Skin of body (tissue), 1 donor: ENCODE measurements at regions not wholly inside any gene's neighbourhood (a gene's known extent, or its start where the extent isn't known, plus 50 kb on each side); places are given as distances from the start of the nearest gene placed in this dataset.

Experiments
- DNase-seq: peaks from one replicate; lab custom pipeline; 2025; lab: John Stamatoyannopoulos, UW

DNA sequence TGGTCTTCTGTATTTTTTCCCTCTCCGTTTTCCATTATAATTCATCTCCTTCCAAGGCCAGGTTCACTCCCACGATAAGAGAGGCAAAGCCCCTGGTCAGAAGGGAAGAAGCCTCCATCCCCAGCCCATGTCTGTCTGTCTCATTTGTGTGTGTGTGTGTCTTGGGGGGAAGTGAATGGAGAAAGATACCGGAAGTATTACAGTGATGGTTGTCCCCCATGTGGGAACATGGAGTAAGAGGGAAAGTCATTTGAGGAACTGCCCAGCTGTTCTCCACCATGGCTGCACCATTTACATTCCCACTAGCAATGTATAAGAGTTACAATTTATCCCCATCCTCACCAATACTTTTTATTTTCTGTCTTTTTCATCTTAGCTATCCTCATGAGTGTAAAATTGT is 113.6 kb upstream of the ATP8B1 start:
- no peak for DNase-seq

DNA sequence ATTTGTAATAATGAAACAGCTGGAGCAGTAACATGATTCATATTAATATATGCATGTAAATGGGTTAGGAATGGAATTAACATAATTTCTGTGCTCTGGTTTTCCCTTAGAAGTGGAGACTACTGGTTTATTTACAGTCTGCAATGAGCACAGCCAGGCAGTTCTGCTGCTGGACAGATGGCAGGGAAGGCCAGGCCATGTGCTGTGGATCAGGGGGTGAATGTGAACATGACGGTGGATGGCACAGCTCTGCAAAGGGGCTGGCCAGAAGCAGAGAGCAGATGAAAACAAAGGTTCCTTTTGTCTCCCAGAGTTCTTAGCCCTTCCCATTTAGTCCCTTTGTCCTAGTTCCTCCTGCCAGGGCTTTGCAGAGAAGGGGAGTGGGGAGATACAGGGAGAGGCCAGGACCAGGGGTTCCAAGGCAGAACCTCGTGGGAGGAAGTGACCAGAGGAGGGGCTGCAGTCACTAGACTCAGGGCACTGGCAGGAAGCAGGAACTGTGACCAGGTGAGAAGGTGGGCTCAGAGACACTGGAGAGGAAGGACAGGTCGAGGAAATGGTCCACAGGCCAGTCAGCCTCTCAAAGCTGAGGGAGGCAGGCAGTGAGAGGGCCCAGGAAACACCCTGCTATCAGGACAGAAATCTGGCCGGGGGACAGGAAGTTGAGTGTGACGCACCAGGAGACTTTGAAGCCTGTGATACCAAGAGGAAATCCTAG is 112.9 kb upstream of the ATP8B1 start:
- no peak for DNase-seq

DNA sequence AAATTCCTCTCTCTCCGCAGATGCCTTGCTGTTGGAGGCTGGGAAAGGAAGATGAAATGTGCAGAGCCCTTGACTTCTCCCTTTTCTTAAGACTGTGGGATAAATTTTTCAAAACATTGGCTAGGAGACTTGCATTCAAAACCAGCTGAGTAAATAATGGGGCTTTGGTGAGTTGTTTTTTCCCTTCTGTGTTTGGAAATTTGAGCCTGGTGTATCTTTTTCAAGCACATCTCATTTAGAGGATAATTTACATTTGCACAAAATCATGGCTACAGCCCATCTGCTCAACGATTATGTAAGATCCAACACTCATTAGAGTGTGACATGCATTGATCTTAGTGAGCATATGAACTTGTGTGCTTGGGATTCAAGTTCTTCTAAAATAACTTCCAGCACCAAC is 112.1 kb upstream of the ATP8B1 start:
- no peak for DNase-seq

DNA sequence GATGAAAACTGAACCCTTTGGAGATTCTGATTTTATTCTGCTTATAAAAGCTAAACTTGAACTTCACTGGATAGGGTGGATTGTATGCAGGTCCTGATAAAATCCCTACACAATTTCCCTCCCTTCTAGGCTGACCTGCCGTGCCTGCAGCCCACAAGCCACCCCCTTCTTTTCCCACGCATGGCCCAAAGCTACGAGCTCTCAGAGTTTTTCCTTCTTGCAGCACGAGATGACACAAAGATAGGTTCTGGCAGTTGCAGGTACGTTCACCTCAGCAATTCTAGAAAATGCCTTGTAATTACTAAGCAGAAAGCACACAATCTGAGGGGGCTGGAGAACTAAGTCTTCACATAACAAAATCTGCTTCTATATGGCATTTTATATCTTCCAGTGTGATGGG is 110.6 kb upstream of the ATP8B1 start:
- DNase-seq, result no peak

DNA sequence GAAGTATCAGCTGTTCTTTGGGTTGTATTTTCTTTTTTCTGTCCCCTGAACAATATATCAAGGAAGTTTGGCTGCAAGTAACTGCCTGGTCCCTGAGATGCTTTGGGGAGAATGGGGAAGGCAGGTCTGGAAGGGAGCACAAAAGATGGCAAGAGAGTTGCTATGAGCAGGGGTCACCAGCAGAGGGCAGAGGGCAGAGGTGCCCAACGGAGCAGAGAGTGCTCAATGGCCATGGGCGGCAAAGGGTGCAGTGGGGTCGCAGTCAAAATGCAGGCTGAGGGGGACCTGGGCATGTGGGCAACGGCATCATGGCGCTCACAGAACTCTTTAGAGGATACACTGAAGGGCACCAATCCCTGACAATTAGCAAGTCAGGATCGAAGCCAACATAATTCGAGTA is 107.7 kb upstream of the ATP8B1 start:
- DNase-seq, result no peak

DNA sequence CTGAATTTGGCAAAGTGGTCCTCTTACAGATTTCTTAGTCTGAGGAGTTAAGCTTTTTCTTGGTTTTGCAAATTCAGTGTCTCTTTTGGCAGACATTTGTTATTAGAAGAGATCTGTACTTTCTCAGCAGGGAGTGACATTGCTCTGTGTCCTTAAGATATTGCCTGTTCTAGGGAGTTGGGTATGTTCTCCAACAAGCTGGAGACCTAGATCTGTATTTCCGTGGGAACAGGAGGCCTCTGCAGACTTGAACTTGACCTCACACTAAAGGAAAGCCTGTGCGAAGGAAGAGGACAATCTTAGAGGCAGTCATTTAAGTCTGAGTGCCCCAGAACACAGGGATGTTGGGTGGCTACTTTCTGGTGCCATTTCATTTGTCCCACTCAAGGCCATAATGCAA is 107.0 kb upstream of the ATP8B1 start:
- no peak for DNase-seq

DNA sequence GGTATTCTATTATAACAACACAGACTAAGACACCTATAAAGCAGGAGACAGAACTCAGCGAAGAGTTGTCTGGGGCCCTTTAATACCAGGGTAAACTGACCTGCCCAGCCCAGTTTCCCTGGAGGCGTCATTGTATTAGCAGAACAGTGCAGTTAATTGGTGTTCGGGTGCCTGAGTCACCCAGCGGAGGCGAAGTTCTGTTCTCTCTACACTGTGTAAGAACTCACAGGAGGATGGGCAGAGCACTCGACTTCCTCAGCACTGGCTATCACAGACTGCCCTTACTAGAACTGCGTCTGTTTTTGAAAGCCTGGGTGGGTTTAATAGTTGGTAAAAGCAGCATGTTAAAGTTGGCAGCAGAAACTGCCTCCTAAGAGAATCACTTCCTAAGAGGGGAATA is 106.5 kb upstream of the ATP8B1 start:
- no peak for DNase-seq

DNA sequence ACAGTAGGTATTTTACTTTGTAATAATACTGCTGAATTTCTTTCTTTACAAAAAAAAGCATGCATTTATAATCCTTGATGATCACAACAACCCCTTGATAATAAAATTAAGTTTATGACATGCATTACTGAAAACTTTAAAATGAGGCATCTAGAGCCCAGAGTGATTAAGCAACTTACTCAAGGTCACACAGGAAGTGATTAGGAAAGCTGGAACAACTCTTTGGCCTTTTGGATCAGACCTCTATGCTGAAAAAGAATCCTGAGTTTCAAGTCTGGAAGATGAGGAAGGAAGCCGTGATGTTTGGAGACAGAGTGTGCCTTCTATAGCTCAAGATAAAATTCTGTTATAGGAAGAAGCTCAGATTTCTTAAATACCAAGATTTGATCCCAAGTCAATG is 105.0 kb upstream of the ATP8B1 start:
- DNase-seq, result no peak

DNA sequence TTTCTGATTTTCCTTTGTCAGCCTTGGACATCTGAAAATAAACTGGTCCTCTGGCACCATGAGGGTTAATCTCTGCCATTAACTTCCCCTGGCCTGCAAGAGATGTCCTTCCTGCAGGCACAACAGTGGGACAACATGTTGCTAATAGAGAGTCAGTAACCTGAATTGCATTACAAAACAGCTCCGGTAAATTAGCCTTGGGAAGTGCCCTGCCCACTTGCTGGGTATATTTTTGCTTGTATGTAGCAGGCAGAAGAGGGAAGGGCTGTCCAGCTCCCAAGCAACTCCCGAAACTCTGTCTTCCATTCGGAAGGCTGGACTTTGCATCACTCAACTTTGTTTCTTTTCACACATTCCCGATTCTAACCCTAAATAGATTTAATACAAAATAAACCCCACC is 104.4 kb upstream of the ATP8B1 start:
- DNase-seq, result no peak

DNA sequence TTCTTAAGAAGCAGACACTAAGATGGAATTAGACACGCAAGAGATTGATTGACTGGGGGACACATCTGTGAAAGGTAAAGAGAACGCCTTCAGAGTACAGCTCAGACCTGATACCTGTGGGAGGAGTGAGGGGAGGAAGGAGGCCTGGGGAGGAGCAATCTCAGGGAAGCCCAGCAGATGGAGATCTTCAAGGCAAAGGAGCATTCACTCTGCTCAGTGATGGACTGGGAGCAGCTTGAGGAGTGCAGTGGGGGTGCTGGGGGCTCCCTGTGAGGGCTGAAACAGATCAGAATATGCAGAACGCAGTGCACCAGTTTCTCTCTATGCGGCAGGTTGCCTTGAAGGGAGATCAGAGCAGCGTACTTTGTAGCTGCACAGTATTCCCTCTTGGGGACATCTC is 103.7 kb upstream of the ATP8B1 start:
- peak; percentile 1 for DNase-seq

DNA sequence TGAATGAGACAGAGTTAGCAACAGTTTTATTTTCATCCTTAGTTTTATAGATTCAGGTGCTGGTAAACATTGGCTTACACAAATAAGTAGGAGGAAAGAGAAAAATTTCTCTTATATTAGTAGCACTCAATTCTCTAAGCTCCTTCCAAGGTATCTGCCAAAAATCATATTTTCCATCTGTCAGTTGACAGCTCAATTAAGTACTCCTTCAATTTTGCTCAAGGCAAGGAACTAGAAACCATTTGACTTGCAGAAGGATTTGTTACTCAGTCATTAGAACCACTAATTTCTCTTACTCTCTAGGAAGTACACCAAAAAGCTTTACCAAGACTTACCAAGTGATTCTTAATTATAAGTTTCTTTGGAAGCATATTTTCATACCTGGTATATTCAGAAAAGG is 101.4 kb upstream of the ATP8B1 start:
- DNase-seq, result no peak

DNA sequence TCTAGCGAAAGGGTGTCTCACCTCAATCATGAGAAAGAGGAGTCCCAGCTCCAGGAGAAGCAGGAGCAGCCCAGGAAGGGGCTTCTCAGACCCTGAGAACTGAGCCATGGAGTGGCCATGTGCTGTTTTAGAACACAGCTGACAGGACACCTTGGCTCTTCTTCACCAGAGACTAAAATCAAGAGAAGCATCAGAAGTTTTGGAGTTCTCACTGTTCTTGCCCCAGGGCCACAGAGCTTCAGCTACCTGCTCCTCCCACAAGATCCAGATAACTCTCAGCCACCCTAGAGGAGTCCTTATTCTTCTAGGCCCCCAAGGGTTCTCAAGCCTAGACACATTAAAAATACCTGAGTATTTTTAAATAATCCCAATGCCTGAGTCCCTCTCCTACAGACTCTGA is 99.6 kb upstream of the ATP8B1 start:
- DNase-seq, result no peak

DNA sequence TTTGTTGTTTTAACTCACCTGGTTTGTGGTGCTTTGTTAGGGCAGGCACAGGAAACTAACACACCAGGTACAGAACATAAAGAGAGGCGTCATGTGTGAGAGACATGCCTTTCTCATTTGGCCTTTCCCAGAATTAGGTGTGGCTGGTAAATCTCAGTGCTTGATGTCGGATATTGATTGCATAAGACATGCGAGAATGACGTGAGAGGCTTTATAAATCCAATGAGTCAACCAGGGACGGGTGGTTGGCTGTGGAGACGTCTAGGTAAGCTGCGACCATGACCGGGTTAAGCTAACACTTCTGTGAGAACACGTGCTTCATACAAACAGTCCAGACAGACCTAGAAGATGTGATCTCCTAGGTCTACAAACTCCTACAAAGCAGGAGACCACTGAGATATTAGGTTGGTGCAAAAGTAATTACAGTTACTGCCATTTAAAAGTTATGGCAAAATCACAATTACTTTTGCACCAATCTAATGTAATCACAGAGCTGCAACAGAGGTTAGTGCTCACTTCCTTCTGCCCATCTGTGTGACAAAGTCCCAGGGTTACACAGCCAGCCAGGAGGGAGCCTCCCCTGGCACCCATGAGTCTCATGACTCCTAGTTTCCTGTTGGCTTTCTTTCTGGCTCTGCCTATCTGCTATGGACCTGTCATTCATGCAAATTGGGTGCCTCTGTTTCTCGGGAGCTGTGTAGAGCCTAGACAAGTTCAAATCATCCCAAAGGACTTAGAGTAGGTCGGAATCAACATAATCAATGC is 98.9 kb upstream of the ATP8B1 start:
- no peak for DNase-seq

DNA sequence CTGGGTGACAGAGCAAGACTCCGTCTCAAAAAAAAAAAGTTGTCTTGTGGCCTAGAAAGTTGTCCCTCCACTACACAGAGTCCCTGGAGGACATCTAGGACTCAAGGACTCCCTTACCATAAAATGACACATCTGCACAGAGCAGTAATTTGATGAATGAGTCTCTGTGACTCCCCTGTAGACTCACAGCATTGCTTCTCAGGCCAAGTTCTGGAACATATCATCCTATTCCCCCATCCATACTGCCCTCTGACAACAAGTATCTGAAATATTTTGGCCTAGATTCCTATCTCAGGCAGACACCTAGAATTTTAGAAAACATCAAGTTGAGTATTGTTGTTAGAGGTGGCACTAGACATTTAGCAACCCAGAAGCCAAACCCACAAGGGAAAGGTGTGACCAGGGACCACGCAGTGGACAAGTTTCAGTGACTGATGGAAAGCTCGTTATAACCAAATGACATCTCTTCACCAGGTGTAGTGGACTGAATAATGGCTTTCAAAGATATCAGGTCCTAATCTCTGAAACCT is 97.9 kb upstream of the ATP8B1 start:
- DNase-seq, result no peak

DNA sequence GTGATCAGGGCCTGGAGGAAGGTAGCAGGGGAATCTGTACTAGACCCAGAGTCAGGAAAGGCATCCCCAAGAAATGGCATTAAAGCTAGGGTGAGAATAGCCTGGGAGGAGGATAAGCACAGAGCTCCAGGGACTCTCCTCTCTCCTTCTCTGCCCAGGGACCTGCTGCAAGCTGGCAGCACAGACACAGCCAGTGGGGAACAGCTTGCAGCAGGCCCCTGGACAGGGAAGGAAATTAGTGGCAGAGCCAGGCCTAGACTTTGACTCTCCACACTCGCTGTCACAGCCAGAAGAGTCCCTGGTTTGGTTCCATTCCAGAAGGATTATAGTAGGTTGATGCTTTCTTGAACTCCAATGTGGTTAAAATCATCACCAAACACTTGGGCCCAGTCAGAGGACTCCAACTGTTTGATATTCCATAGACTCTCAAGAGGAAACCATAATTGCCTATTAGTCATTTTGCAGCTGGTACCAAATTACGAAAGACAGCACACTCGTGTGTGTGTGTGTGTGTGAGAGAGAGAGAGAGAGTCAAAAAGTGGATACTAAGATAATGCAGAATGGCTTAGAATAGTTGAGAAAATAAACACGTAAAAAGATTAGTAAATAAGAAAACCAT is 95.5 kb upstream of the ATP8B1 start:
- no peak for DNase-seq

DNA sequence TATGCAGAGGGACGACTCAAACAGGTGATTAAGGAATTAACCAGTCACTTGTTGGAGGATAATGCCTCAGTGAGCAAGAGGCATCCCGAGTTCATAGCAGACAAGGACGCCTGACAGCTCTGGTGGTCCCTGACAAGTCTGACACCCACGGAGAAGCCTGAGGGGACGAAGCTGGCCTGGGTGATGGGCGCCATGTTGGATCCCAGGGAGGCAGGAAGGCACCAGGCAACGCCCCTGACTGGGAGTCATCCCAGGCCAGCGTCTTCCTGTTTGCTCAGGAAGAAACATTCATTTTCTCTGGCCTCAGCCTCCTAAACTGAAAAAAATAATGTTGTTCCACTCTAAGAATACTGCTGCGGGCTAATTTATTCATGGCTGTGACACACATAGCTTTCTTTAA is 92.1 kb upstream of the ATP8B1 start:
- no peak for DNase-seq

DNA sequence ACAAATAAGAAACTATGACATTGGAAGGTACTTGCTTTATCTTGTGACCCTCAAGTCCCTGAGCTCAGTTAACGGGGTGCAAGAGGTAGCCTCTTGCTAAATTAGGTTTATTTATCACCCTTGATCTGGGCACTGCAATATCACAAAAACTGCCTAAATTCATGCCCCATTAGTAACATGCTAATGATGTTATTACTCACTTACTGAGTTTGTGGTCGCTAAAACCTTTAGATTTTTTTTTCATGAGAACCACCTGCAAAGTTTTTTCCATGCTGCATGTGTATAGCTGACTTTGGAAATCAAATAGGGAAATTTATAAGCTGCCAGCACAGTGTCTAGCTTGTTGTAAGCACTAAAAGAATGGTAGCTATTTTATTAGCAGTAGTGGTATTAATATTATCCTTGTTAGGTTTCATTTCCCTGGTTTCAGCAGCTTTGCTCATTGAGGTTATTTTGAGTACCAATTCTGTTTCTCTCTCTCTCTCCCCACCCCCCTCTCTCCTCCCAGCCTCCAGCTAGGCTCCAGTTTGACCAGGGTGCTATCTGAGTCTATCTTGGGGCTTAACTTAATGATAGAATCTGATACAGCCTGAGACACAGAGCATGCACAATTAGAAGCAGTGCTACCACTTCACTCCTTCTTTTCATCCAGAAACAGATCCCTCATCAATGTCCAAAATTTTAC is 88.7 kb upstream of the ATP8B1 start:
- no peak for DNase-seq

DNA sequence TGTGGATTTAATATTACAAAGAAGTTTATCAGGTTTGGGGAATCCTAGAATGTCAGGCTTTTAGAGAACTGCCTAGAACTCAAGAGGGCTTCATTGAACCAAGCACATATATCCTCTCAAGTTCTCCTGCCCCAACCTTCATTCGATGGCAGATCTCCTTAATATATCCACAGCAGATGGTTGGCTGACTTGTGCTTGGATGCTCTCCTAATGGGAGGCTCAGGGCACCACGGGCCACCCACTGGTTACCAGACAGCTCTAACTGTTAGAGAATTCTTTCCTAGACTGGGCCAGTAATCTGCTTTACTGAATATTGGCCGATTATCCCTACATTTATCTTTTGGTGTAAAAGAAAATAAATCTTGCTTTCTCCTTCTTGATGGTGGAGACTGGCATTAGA is 87.2 kb upstream of the ATP8B1 start:
- no peak for DNase-seq

DNA sequence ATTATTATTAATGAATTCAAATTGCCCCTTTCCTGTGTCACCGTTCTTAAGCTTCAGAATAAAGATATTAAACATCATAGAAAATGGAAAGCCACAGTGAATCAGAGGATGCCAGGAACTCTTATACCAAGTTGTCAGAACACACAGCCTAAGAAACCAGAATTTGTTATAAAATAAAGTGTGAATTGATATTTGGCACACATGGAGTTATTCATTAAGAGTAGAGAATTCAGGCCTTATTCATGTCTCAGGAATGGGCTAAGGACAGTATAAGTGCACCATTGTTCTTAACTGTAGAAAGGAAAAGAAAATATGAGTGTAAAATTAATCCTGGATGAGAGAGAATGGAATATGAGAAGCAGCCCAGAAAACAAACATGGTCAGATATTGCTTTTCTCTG is 86.7 kb upstream of the ATP8B1 start:
- DNase-seq, result no peak

DNA sequence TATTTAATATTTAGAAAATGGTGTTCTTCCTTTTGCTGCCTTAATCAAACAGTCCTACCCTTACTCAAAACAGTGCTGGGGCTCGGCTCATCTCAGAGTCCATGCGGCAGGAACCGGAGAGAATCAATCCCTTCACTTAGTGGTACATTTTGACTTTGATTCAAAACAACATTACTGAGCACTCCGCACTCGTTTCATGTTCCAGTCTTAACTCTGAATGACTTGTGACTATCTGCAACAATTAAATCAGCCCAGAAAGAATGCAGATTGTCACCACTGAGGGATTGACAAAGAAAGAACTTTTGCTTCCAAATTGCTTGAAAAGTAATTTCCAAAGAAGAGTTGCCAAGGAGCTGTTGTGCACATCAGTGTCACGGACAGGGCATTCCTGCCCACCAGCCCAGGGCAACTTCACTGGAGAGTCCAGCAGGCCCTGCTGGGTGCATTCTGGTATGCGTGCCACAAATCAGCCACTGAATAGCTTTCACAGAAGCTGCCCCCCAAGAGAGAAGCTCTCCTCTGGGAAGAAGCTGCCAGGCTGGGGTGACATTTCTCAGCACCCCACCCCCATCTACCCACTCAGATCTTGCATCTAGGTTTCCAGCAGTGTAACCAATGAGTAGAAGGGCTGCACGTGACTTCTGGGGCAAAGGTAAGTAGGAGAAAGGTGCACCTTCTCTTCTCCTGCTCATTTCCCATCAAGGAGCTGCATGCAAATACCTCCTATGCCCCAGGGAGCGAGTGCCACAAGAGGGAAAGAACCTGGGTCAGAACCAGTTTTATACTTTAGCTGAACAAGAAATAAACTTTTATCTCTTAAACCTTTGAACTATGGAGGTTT is 84.6 kb upstream of the ATP8B1 start:
- no peak for DNase-seq

DNA sequence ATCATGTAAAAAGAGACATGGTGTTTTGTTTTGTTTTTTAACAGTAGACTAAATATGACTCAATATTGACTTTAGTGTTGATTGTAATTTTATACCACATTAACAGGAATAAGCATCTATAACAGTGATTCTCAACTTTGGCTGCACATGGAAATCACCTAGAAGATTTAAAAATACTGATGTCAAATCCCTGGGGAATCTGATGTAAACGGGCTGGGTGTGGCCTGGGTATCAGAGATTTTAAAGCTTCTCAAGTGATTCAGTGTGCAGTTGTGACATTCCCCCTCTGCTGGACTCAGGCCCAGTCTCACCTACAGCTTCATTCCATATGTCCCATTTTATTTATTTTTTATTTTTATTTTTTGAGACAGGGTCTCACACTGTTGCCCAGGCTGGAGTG is 82.8 kb upstream of the ATP8B1 start:
- no peak for DNase-seq
